GM20431 (cell line): ENCODE measurements at regions not wholly inside any gene's neighbourhood (a gene's known extent, or its start where the extent isn't known, plus 50 kb on each side); places are given as distances from the start of the nearest gene placed in this dataset.
"Not testable (repeated sequence)": the region's sequence is repeated elsewhere in the genome, so short reads cannot be mapped to it uniquely, and the experiment has no call there.

ENCODE experiments used
- in situ Hi-C: fragments of 300-500 bp; cut with MseI, MboI; formaldehyde crosslinking; loops from one replicate; pipeline ENCODE4 v1.15.0; 2020; ENCODE audit warnings: low sequenced_read_pairs; ENCODE audit not compliant: unreplicated experiment

GRCh38 chr16:86941731-86942130, 363.4 kb downstream of the FOXL1 start:
- in situ Hi-C loops, result no loop called here

GRCh38 chr16:86942151-86943051, 364.1 kb downstream of the FOXL1 start:
- in situ Hi-C loops, result no loop called here

GRCh38 chr16:86945166-86945900, 367.0 kb downstream of the FOXL1 start:
- in situ Hi-C loops, result no loop called here

- in situ Hi-C loops, result no loop called here
Observed at GRCh38 chr16:86946396-86946795, 368.0 kb downstream of the FOXL1 start.

GRCh38 chr16:86946981-86947380, 368.6 kb downstream of the FOXL1 start:
- in situ Hi-C loops, result no loop called here

- in situ Hi-C loops, result no loop called here
Observed at GRCh38 chr16:86948046-86948445, 369.1 kb downstream of the C16orf95 start.

GRCh38 chr16:86949116-86949515, 368.1 kb downstream of the C16orf95 start:
- in situ Hi-C loops, result no loop called here

- in situ Hi-C loops, result no loop called here
Observed at GRCh38 chr16:86949630-86950029, 367.6 kb downstream of the C16orf95 start.

- in situ Hi-C loops, result no loop called here
Observed at GRCh38 chr16:86951041-86951822, 366.0 kb downstream of the C16orf95 start.

GRCh38 chr16:86951831-86952598, 365.2 kb downstream of the C16orf95 start:
- in situ Hi-C loops, result no loop called here

- in situ Hi-C loops, result no loop called here
Observed at GRCh38 chr16:86952769-86953168, 364.4 kb downstream of the C16orf95 start.

- in situ Hi-C loops, result no loop called here
Observed at GRCh38 chr16:86953631-86954391, 363.4 kb downstream of the C16orf95 start.

- in situ Hi-C loops, result no loop called here
Observed at GRCh38 chr16:86955136-86955855, 361.9 kb downstream of the C16orf95 start.

GRCh38 chr16:86956437-86956836, 360.8 kb downstream of the C16orf95 start:
- in situ Hi-C loops, result no loop called here

- in situ Hi-C loops, result not testable (repeated sequence)
Observed at GRCh38 chr16:86957662-86958198, 359.5 kb downstream of the C16orf95 start.

GRCh38 chr16:86958423-86958822, 358.8 kb downstream of the C16orf95 start:
- in situ Hi-C loops, result no loop called here

GRCh38 chr16:86959091-86959651, 358.0 kb downstream of the C16orf95 start:
- in situ Hi-C loops, result no loop called here

- in situ Hi-C loops, result no loop called here
Observed at GRCh38 chr16:86959729-86960128, 357.5 kb downstream of the C16orf95 start.
